OCI-LY7 (cell line): ENCODE measurements at regions not wholly inside any gene's neighbourhood (a gene's known extent, or its start where the extent isn't known, plus 50 kb on each side); places are given as distances from the start of the nearest gene placed in this dataset.

Experiments
- CTCF ChIP-seq: fragments of 200-600 bp; sonication (generic); conservative IDR thresholded peaks from 2 replicates; pipeline ENCODE4 v1.5.1; 2014; ENCODE audit warnings: mild to moderate bottlenecking, antibody characterized with exemption, low read length, moderate library complexity, mixed read lengths
- EZH2phosphoT487 ChIP-seq: fragments of 200-600 bp; sonication (generic); IDR thresholded peaks from 2 replicates; pipeline ENCODE4 v1.6.1; 2018; ENCODE audit warnings: low read depth, borderline replicate concordance, mild to moderate bottlenecking, mixed run types, antibody characterized with exemption, low read length, moderate library complexity, mixed read lengths

GRCh38 chr1:199706826-199707606, 320.5 kb upstream of the NR5A2 start:
- TF ChIP-seq CTCF: no peak
- TF ChIP-seq EZH2phosphoT487: no peak
